Nucleus accumbens (tissue), 56 donors: ENCODE measurements at regions not wholly inside any gene's neighbourhood (a gene's known extent, or its start where the extent isn't known, plus 50 kb on each side); places are given as distances from the start of the nearest gene placed in this dataset.

ENCODE experiments used
- DNase-seq, 56 donors: peaks; one replicate each; lab custom pipeline; 2025; lab: John Stamatoyannopoulos, UW

DNA sequence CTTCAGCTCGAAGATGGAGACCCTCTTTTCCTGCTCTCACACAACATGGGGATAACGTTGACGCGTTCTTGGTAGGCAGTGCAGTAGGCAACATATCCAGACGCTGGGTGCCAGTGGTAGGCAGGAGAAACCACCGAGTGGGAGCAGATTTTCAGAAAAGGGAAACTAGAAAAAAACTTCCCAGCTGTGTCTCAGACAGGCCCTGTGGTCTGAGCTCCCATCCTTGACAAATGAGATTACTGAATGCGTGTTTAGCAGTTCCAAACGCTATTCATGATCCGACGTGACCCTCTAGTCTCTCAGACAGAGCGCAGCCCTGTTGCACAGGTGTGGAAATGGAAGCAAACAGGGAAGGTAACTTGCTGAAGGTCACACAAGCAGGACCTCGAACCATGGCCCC, 83.9 kb upstream of the DUSP22 start:
- no peak for DNase-seq

- DNase-seq = no peak
These were observed 83.3 kb upstream of the DUSP22 start for GRCh38 chr6:208938-209337.

GRCh38 chr6:209432-210103, 82.7 kb upstream of the DUSP22 start:
- DNase-seq = no peak

- DNase-seq = no peak
These were observed 82.2 kb upstream of the DUSP22 start for GRCh38 chr6:210104-210456.

- DNase-seq = no peak
These were observed 81.4 kb upstream of the DUSP22 start for GRCh38 chr6:210778-211374.

GRCh38 chr6:211871-212497, 80.3 kb upstream of the DUSP22 start:
- peak in 5 of 56 donors; percentile 2 to 15 (median 7) for DNase-seq

GRCh38 chr6:213284-213683, 79.0 kb upstream of the DUSP22 start:
- no peak for DNase-seq

DNA sequence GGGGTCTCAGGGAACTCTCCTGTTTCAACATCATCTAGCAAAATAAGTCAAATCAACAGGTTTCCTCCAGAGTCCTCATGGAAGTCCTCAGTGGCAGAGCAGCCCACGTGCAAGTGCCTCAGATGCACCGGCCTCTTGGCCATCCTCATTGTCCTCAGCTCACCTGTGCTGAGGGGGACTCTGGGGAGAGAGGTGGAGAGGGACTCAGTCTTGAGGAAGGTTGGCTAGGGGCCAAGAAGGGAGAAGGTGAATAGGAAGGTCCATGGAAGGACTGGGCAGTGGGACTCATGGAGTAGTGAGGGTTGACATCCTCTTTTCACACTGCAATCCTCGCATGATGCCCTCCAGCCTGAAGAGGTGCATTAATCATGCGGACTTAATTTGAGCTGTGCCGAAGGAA, 77.9 kb upstream of the DUSP22 start:
- DNase-seq = no peak

DNA sequence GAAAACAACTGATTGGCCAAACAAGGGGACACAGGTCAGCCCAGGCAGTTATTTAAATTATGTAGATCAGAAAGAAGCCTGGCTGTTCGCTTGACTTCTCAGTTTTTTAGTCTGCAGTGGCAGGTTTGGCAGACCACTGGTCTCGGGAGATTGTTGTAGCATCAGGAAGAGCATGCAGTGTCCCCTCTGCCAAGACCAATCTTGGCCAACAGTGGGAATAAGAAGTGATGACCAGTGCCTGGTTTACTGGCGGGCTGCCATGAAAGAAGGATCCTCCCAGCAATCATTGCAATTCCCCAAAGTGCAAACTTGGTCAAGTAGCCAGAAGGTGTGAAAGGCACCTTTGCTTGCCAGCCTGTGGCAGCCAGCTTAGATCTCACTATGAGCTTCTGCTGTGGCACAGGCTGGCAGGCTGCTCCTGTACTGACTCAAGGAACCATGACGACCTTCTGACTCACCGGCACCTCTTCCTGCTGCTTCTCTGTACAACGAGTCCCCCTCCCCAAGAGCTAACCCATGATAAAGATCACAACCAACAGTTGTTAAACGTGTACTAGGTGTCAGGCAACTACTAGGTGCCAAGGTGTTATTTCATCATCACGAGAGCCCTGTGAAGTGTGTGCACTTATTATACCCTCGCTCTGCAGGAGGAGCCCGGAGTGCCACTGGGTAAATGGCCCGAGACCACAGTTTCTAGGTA, 76.8 kb upstream of the DUSP22 start:
- DNase-seq = no peak

DNA sequence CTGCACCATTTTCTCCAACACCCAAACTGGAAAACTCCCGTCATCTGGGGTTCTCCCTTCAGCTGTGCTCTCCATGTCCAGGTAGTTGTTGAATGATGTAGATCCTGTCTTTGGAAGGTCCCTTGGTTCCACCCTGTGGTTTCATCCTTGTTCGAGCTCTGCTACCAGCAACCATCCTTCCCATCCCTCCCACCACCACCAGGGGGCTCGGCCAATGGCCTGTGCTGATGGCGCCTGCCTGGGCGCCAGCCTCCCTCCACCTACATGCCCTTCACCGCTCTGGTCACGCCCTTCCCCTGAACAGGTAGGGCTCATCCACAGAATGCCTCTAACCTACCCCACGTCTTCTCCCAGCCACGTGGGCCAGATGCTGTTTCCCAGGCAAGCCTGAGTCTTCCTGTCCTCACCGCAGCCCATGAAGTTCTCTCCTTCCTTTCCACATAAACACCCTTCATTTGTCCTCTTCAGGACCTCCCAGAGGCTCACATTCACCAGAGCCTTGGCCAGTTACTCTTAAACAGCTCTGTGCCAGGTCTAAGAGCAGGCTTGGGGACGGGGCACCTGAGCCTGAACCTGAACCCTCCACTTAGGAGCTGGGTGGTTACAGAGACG, 75.1 kb upstream of the DUSP22 start:
- DNase-seq = no peak

DNA sequence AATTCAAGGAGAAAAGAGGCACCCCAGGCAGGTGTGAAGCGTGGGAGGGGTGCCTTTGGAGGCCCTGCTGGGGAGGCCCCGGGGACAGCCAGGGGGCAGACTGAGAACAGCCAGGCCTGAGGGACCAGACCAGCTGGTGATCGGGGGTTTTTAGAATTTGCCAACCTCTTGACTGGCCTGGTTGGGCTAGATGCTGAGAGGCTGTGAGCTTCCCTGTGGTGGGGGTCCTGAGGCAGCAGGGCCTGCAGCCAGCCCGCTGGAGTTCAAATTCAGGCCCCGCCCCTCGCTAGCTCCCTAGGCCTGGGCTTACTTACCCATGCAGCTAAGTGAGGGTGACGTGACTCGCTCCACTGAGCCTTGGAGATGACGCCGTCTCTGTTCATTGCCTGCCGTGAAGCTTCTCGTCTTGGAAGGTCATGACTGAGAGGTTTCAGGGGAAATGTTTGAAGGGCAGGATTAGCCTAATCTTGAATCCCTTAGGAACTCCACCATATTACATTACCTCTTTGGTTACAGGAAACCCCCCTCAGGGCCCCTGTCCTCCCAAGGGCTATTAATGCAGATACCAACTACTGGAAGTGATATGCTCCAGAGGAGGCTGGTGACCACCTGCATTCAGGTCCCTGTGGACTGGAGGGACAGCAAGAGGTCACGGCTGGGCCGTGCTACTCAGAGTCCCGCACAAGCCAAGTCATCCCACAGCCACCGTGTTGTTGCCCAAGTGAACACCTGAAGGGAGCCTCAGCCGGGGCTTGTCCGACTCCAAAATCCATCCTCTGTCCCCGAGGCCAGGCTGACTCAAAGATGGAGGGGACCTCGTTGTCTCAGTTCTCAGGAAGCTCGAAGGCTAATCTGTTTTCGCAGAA, 73.9 kb upstream of the DUSP22 start:
- DNase-seq = no peak

DNA sequence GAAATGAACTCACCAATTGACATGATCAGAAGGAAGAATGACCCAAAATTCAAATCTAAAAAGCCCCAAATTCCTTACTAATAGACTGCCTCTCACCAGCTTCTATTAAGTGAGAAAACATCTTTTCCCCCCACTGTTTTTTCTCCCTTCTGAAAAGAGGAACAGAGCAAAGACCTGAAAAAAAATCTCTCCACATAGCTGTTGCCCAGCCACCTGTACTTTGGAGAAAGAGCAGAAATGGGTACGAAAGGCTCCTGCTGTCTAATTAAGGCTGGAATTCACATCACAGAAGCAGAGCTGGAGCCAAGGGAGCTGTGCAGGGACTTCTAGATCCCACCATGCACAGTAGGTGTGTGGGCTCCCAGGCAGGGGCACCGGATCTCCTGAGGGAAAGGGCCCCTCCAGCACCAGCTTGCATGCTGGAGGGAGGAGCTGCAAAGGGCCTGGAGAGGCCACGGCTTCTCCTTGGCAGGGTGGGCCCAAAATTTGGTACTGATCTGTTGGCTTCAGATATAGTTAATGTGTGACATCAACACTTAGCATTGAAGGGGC, 73.2 kb upstream of the DUSP22 start:
- DNase-seq = no peak

DNA sequence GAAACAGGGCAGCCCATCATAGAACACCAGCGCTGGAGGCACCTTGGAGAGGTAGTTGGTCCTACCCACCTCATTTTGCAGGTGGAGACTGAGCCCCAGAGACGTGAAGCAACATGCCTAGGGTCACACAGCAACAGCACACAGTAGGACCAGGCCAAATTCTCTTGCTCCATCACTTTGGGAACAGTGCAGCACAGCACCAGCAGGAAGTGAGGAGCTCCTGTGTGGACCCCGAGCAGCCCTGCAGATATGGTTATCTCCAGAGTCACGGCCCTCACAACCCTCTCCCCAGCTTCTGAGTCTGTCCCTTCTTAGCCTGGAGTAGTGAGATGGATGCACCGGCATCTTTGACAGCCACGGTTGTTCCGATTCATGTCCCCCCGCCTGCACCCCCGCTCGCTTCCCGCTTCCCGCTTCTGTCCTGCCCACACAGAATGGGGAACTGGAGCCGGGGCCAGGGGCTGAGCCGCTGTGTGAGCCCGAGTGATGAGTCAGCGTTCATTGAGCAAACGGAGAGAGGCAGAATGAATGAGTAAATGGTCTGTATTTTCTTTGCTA, 72.6 kb upstream of the DUSP22 start:
- DNase-seq = peak in 17 of 56 donors; percentile 2 to 64 (median 16)

DNA sequence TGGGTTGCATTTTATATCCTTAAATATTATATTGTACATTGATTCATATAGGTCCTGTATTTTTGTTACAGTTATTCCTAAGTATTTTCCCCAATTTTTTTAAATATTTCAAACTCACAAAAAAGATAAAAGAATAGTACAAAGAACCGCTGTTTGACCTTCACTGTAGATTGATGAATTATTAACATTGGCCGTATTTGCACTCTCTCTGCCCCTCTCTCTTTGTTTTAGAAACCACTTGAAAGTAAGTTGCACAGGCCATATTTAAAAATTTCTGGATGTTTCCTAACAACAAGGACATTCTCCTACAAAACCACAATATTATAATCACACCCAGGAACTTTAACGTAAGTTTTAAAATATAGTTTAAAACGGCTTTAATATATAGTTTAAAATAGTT, 72.0 kb upstream of the DUSP22 start:
- no peak for DNase-seq

DNA sequence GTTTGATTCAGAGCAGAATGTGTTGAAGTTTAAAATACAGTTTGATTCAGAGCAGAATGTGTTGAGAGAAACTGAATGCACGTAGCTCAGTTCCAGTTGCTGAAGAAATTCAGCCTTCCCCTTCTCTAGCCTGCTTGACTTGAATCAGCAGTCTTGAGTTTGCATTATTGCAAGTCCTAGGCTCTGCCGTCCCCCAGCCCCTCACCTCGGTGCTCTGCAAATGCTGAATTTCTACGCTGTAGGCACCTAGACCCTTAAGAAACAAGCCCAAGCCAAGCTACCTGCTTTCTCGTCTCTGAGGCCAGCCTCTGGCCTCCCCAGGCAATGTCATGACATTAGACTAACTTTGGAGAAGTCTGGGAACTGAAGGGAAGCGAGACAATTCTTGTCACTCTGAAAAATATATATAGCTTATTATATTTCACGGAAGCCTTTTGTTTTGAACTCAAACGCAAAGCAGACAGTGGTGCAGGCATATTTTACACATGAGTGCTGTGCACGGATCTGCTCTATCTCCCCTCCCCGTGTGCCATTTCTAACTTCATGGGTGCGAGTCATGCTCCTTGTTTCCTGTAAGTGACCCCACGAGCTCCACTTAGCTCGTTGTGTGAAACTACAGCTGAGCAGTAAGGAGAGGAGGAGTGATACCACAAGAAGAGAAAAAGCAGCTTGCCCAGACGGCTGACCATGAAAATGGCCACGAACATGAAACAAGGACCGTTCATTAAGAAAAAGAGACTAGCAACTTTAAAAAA, 71.4 kb upstream of the DUSP22 start:
- no peak for DNase-seq

DNA sequence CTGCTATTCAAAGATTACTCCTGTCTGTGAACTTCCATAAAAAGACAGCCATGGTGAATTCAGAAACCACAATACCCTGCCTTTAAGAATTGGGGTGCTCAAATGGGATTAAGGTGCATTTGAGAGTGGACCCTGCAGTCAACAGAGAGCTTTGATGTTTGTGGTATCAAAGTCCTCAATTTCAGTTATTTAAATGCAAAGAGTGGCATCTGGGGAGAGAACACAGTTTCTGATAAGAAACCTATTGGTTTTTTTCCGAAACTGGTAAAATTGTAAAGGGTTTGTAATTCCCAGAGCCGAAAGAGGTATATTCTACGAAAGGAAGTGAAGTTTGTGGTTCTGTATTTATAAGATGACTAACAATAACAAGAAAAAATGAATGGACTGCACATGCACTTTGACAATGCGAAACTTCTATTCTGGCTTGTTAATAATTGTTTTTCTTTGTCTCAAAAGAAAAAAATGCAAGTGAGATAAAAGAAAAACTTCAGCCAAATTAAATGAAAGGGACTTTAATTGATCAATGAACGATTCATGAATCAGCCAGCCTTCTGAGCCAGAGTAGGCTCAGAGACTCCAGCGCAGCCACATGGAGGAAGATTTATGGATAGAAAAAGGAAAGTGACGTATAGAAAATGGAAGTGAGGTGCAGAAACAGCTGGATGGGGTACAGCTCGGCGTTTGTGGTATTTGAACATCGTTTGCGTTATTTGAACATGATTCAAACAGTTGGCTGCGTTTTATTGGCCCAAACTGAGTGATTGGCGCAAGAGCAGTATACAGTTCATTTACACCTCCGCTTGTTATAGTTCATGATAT, 70.5 kb upstream of the DUSP22 start:
- DNase-seq = no peak

GRCh38 chr6:222468-222867, 69.8 kb upstream of the DUSP22 start:
- no peak for DNase-seq

GRCh38 chr6:223136-223535, 69.2 kb upstream of the DUSP22 start:
- DNase-seq = no peak
